IPS-15b (cell line): ENCODE measurements at regions not wholly inside any gene's neighbourhood (a gene's known extent, or its start where the extent isn't known, plus 50 kb on each side); places are given as distances from the start of the nearest gene placed in this dataset.

ENCODE experiments used
- H3K27me3 ChIP-seq: one replicate; pipeline ENCODE4 v1.6.1; 2013; ENCODE audit warnings: low read length; ENCODE audit not compliant: control insufficient read depth, insufficient read depth
- H3K36me3 ChIP-seq: one replicate; pipeline ENCODE4 v1.6.1; 2013; ENCODE audit warnings: low read length; ENCODE audit not compliant: control insufficient read depth, insufficient read depth
- H3K4me1 ChIP-seq: one replicate; pipeline ENCODE4 v1.6.1; 2013; ENCODE audit warnings: mild to moderate bottlenecking, low read length; ENCODE audit not compliant: control insufficient read depth, insufficient read depth
- H3K4me3 ChIP-seq: one replicate; pipeline ENCODE4 v1.5.1; 2013; ENCODE audit warnings: low read depth, low read length
- H3K9ac ChIP-seq: one replicate; pipeline ENCODE4 v1.6.1; 2013; ENCODE audit warnings: low read depth, mild to moderate bottlenecking, low read length
- H3K9me3 ChIP-seq: one replicate; pipeline ENCODE4 v1.6.1; 2013; ENCODE audit warnings: mild to moderate bottlenecking, low read length; ENCODE audit not compliant: control insufficient read depth, insufficient read depth

DNA sequence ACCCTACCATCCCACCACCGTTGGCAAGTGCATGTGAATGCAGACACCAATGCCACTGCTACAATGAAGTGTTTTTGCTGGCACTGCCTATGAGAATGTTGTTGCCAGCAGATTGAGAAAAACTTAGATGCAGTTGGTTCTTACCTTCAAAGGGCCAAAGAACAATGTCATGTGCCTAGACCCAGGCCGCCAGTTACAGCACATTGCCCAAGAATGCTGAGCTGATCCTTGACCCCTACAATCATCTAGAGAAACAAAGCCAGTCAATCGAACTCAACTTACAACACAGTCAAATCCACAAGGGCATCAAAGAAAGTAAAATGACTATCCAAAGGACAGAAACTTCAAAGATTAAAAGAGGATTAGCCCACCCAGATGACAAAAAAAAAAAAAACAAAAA, 102.4 kb upstream of the SPIN4 start:
- Histone ChIP-seq H3K36me3 (peaks cover 8% of the 10 kb centered on the region), H3K4me1 (no peaks in the 10 kb centered on the region), H3K4me3 (no peak overlapping the region), H3K9me3 (peaks cover 10% of the 10 kb centered on the region), H3K27me3 (no peaks in the 10 kb centered on the region), H3K9ac (no peak overlapping the region)

DNA sequence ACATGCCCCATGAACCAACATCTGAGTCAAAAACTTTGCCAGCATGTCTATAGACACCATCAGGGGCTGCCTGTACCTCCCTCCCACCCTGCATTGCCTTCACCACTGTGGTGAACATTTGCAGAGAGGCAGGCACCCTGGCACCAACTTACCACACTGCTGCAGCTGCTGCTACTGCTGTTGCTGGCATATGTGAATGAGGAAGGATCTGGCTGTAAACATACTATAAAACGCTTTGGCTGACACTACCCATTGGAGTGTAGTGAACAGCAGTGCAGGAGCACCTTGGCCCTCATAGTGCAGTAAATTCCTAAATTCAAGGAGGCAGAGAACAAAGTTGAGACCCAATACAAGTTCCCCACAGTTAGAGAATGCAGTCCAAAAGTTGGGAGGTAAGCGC, 90.6 kb upstream of the SPIN4 start:
- H3K4me3 ChIP-seq, result no peak overlapping the region
- H3K4me1 ChIP-seq, result no peaks in the 10 kb centered on the region
- H3K36me3 ChIP-seq, result no peaks in the 10 kb centered on the region
- H3K27me3 ChIP-seq, result no peaks in the 10 kb centered on the region
- no peaks in the 10 kb centered on the region for H3K9me3 ChIP-seq
- H3K9ac ChIP-seq, result no peak overlapping the region

DNA sequence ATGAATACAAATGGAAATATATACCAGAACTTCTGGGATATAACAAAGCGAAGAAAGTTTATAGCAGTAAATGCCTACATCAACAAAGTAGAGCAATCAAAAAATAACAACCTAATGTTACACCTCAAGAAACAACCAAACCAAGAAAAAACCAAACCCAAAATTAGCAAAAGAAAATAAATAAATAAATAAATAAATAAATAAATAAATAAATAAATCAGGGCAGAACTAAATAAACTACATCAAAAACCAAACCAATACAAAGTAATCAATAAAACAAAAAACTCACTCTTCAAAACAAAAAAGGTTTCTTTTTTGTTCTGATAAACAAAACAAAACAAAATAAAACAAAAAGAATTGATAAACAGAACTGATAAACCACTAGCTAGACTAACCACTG, 88.4 kb upstream of the SPIN4 start:
- Histone ChIP-seq H3K4me3 (no peak overlapping the region), H3K27me3 (no peaks in the 10 kb centered on the region), H3K36me3 (no peaks in the 10 kb centered on the region), H3K4me1 (no peaks in the 10 kb centered on the region), H3K9ac (no peak overlapping the region), H3K9me3 (no peaks in the 10 kb centered on the region)

DNA sequence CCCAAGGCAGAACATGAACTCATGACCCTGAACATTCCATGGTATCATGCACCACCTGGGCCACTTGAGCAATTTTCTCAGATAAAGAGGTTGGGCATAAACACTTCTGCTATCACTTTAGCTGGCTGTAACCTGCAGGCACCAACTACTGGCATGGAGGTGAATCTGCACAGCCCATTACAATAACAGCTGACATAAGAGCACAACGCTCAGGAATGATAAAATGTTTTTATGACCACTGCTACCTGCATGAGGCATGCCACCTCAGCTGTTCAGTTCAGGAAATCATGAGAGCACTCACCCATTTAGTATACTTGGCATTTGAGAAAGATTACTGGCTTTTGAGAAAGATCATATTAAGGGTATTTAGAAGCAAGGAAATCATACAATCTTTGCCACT, 85.7 kb upstream of the SPIN4 start:
- Histone ChIP-seq H3K9ac (no peak overlapping the region), H3K4me1 (no peaks in the 10 kb centered on the region), H3K36me3 (no peaks in the 10 kb centered on the region), H3K9me3 (no peaks in the 10 kb centered on the region), H3K4me3 (no peak overlapping the region), H3K27me3 (no peaks in the 10 kb centered on the region)

DNA sequence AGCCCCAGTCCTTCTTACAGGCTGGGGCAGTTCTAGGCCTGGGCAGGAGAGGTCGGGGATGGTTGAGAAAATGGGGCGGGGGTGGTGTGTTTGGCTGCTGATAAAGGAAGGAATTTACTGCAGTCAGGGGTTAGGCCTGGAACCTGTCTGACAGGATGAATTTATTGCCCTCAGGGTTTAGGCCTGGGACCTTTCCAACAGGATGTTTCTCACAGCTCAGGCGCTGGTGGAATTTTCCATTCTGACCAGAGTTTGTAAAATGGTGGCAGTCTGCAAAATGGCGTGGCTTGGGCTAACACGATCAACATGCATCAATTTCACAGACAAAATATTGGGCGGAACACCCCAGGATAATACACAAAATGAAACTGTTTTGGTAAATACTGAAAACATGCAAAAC, 83.5 kb upstream of the SPIN4 start:
- no peaks in the 10 kb centered on the region for H3K9me3 ChIP-seq
- no peak overlapping the region for H3K9ac ChIP-seq
- H3K27me3 ChIP-seq, result no peaks in the 10 kb centered on the region
- no peaks in the 10 kb centered on the region for H3K36me3 ChIP-seq
- no peaks in the 10 kb centered on the region for H3K4me1 ChIP-seq
- no peak overlapping the region for H3K4me3 ChIP-seq

DNA sequence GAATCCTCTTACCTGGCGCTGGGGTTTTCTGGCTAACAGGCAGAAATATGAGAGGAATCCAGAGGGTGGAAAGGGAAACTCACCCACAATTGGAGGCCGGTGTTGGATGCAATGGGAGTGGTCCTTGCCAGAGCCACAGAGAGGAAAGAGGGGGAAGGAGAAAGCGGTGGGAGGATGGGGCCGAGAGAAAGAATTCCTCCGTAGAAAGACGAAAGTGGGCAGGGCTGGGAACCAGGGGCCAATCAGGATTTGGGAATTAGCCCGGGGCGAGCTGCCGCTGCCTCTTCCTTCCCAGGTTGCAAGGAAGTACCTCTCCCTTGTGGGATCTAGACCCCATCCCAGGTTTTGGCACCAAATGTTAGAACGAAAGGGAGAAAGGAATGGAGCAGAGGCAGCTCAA, 83.1 kb upstream of the SPIN4 start:
- no peaks in the 10 kb centered on the region for H3K9me3 ChIP-seq
- no peak overlapping the region for H3K4me3 ChIP-seq
- no peaks in the 10 kb centered on the region for H3K4me1 ChIP-seq
- no peaks in the 10 kb centered on the region for H3K27me3 ChIP-seq
- H3K36me3 ChIP-seq, result no peaks in the 10 kb centered on the region
- no peak overlapping the region for H3K9ac ChIP-seq

DNA sequence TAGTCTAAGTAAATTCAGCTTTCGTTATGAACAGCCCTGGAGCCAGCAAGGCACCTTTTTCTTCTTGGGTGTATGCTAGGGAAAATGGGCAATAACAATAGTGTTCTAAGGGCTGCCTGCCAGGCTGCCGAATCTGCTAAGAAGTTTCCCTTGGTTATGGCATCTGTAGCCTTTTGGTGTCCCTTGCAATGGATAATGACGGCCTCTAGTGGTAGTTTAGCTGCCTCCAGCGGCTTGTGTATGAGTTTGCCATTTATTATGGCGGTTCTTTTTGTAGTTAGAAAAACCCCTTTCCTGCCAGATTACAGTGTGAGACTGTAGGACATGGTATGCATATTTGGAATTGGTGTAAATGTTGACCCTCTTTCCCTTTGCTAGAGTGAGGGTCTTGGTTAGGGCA, 78.9 kb upstream of the SPIN4 start:
- Histone ChIP-seq H3K36me3 (no peaks in the 10 kb centered on the region), H3K4me3 (no peak overlapping the region), H3K9me3 (no peaks in the 10 kb centered on the region), H3K4me1 (no peaks in the 10 kb centered on the region), H3K9ac (no peak overlapping the region), H3K27me3 (no peaks in the 10 kb centered on the region)

DNA sequence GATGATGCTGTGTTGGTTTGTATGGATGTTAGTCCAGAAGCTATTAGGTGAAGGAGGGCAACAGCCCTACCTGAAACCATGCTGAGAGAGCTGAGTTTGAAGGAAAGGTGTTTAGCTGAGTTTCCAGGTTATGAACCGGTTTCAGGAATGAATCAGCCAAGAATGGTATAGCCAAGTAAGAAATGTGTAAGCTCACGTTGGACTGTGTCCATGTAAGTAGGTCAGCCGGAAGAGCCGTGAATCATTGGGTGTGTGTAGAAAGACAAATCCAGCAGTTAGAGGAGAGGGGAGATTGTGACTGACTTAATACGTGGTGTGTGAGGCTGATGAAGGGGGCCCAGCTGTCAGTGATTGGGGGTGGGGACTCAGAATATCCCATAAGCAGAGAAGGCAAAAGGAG, 77.2 kb upstream of the SPIN4 start:
- H3K27me3 ChIP-seq, result no peaks in the 10 kb centered on the region
- no peaks in the 10 kb centered on the region for H3K4me1 ChIP-seq
- no peaks in the 10 kb centered on the region for H3K36me3 ChIP-seq
- H3K9ac ChIP-seq, result no peak overlapping the region
- H3K9me3 ChIP-seq, result no peaks in the 10 kb centered on the region
- H3K4me3 ChIP-seq, result no peak overlapping the region

DNA sequence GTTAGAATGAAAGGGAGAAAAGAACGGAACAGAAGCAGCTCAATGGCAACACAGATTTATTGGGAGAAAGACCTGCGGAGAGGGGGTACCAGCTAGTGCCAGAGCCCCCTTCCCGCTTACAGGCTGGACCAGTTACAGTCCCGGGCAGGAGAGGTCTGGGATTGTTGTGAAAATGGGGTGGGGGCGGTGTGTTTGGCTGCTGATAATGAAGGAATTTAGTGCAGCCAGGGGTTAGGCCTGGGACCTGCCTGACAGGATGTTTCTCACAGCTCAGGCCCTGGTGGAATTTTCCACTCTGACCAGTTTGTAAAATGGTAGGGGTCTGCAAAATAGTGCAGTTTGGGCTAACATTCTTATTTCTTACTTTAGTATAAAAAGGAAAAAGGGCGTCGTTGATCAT, 75.4 kb upstream of the SPIN4 start:
- H3K36me3 ChIP-seq, result no peaks in the 10 kb centered on the region
- H3K9me3 ChIP-seq, result no peaks in the 10 kb centered on the region
- H3K27me3 ChIP-seq, result no peaks in the 10 kb centered on the region

DNA sequence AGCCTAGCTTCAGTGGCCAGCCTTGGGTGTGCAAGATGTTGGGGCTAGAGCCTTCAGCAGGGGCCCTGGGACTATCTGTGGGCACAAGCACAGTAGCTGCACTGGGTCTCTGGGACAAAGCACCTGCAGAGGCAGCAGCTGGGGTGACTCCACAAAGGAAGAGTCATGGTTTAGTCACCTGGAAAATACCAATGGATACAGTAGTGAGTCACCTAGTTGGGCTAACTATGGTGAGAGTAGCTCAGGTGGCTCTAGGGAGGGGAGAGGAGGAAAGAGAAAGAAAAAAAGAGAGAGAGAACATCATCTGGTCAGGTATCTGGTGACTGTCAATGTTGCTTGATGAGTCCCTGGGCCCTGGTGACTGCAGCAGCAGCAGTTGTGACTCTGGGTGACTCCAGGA, 72.9 kb upstream of the SPIN4 start:
- no peak overlapping the region for H3K4me3 ChIP-seq
- no peaks in the 10 kb centered on the region for H3K27me3 ChIP-seq
- no peaks in the 10 kb centered on the region for H3K9me3 ChIP-seq

More for the DNA sequence above, 75.4 kb upstream of the SPIN4 start:
- Histone ChIP-seq H3K4me3 (no peak overlapping the region), H3K4me1 (no peaks in the 10 kb centered on the region), H3K9ac (no peak overlapping the region)

DNA sequence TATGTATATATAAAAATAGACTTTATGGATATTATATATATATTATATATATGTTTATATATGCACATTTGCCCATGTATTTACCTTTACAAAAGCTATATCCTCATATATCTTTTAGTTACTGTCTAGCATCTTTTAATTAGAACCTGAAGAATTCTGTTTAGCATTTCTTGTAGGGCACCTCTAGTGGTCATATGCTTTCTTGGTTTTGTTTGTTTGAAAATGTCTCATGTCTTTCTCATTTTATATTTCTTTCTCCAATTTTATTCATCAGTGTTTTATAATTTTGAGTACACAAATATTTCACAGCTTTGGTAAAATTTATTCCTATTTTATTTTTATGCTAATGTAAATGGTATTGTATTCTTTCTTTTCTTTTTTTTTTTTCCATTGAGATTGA, 70.3 kb upstream of the SPIN4 start:
- H3K36me3 ChIP-seq, result no peaks in the 10 kb centered on the region
- H3K9me3 ChIP-seq, result no peaks in the 10 kb centered on the region
- H3K4me1 ChIP-seq, result no peaks in the 10 kb centered on the region

More for the DNA sequence above, 72.9 kb upstream of the SPIN4 start:
- Histone ChIP-seq H3K9ac (no peak overlapping the region), H3K4me1 (no peaks in the 10 kb centered on the region), H3K36me3 (no peaks in the 10 kb centered on the region)

DNA sequence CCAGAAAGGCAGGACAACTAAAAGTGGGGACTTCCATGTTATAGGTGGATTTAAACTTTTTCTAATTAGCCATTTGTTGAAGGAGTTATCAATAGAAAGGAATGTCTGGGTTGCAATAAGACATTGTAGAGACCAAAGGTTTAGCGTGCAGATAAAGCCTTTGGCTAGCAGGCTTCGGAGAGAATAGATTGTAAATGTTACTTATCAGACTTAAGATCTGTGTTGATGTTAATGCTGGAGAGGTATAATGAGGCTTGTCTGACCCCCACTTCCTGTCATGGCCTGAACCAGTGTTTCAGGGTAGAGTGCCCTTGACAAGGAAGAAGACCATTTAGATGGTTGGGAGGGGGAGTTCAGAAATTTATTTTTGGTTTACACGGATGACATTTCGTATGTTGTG, 67.1 kb upstream of the SPIN4 start:
- H3K27me3 ChIP-seq, result no peaks in the 10 kb centered on the region
- no peaks in the 10 kb centered on the region for H3K36me3 ChIP-seq

More for the DNA sequence above, 70.3 kb upstream of the SPIN4 start:
- H3K27me3 ChIP-seq, result no peaks in the 10 kb centered on the region
- no peak overlapping the region for H3K4me3 ChIP-seq
- H3K9ac ChIP-seq, result no peak overlapping the region

DNA sequence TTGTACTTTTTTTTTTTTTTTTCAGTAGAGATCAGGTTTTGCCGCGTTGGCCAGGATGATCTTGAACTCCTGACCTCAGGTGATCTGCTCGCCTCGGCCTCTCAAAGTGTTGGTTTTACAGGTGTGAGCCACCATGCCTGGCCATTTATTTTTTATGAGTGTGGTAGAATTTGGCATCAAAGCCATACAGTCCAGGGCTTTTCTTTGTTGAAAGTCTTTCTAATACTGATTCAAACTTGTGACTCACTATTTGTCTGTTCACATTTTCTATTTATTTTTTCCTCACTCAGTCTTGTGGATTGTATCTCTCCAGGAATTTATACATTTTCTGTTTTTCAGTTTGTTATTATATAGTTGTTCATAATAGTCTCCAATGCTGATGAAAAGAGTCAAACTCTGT, 66.5 kb upstream of the SPIN4 start:
- H3K36me3 ChIP-seq, result no peaks in the 10 kb centered on the region
- no peak overlapping the region for H3K9ac ChIP-seq
- no peaks in the 10 kb centered on the region for H3K9me3 ChIP-seq
- no peak overlapping the region for H3K4me3 ChIP-seq
- no peaks in the 10 kb centered on the region for H3K27me3 ChIP-seq
- H3K4me1 ChIP-seq, result no peaks in the 10 kb centered on the region

More for the DNA sequence above, 67.1 kb upstream of the SPIN4 start:
- Histone ChIP-seq H3K9ac (no peak overlapping the region), H3K4me1 (no peaks in the 10 kb centered on the region), H3K4me3 (no peak overlapping the region), H3K9me3 (no peaks in the 10 kb centered on the region)
